NT2/D1 (cell line): ENCODE measurements at regions not wholly inside any gene's neighbourhood (a gene's known extent, or its start where the extent isn't known, plus 50 kb on each side); places are given as distances from the start of the nearest gene placed in this dataset.

Source experiments
- SUZ12 ChIP-seq: IDR thresholded peaks from 2 replicates; pipeline ENCODE4 v1.6.1; 2011; ENCODE audit not compliant: insufficient read length, insufficient read depth; ENCODE audit errors: extremely low read depth
- YY1 ChIP-seq: IDR thresholded peaks from 2 replicates; pipeline ENCODE4 v1.6.1; 2011; ENCODE audit not compliant: insufficient read length, insufficient read depth
- ZNF274 ChIP-seq: IDR thresholded peaks from 2 replicates; pipeline ENCODE4 v1.6.1; 2011; ENCODE audit warnings: mild to moderate bottlenecking, low read depth, low read length

GRCh38 chr7:84589012-84589411 is 394.4 kb upstream of the SEMA3A start:
- TF ChIP-seq ZNF274: no peak
- no peak for TF ChIP-seq YY1
- TF ChIP-seq SUZ12: no peak
